ENCODE measurements at regions not wholly inside any gene's neighbourhood (a gene's known extent, or its start where the extent isn't known, plus 50 kb on each side); places are given as distances from the start of the nearest gene placed in this dataset.

DNA sequence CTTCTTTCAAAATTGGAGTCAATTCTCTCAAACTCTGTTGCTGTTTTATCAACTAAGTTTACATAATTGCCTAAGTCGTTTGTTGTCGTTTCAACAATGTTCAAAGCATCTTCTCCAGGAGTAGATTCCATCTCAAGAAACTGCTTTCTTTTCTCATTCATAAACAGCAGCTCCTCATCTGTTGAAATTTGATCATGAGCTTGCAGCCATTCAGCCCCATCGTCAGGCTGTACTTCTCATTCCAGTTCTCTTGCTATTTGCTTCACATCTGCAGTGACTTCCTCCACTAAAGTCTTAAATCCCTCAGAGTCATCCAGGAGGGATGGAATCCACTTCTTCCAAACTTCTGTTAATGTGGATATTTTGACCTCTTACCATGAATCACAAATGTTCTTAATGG is 230.6 kb downstream of the IRF8 start:
- TF ChIP-seq POLR2AphosphoS5 (IDR thresholded peaks at IDR 0.05; ENCODE audit: low read depth): no peak
- TF ChIP-seq, protein P1, sequence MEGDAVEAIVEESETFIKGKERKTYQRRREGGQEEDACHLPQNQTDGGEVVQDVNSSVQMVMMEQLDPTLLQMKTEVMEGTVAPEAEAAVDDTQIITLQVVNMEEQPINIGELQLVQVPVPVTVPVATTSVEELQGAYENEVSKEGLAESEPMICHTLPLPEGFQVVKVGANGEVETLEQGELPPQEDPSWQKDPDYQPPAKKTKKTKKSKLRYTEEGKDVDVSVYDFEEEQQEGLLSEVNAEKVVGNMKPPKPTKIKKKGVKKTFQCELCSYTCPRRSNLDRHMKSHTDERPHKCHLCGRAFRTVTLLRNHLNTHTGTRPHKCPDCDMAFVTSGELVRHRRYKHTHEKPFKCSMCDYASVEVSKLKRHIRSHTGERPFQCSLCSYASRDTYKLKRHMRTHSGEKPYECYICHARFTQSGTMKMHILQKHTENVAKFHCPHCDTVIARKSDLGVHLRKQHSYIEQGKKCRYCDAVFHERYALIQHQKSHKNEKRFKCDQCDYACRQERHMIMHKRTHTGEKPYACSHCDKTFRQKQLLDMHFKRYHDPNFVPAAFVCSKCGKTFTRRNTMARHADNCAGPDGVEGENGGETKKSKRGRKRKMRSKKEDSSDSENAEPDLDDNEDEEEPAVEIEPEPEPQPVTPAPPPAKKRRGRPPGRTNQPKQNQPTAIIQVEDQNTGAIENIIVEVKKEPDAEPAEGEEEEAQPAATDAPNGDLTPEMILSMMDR (IDR thresholded peaks at IDR 0.05; ENCODE audit: insufficient read depth, low read length): no peak

All from HL-60 (cell line).